ENCODE measurements at regions not wholly inside any gene's neighbourhood (a gene's known extent, or its start where the extent isn't known, plus 50 kb on each side); places are given as distances from the start of the nearest gene placed in this dataset.

DNA sequence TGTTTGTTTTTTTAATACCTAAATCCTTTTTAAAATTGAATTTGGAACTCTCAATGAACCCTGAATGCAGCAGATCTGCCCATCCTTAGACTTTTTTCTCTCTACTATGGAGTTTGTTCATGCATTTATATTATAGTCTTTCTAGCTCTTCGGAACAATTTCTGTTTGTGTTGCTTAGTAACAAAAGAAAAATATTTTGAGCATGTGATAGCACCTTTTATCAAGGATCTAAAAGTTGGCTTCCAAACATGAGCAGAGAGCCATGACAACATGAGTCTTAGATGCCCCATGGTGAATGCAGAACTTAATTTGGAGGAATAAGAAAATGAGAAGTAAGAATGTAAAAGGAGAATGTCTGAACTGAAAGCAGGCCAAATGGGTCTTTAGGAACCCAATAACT is 133.7 kb downstream of the EDN1 start:
- Mint-ChIP-seq H3K4me1 (no peaks in the 10 kb centered on the region), H3K4me3 (no peak overlapping the region), H3K27me3 (no peaks in the 10 kb centered on the region), H3K9me3 (no peaks in the 10 kb centered on the region), H3K27ac (no peak overlapping the region), H3K36me3 (no peaks in the 10 kb centered on the region)
- no peak for DNase-seq
- CTCF ChIA-PET = no interaction called here

GRCh38 chr6:12426121-12426520 is 136.0 kb downstream of the EDN1 start:
- H3K9me3 Mint-ChIP-seq = no peaks in the 10 kb centered on the region
- DNase-seq = no peak
- H3K36me3 Mint-ChIP-seq = no peaks in the 10 kb centered on the region
- no peaks in the 10 kb centered on the region for H3K27me3 Mint-ChIP-seq
- H3K4me3 Mint-ChIP-seq = no peak overlapping the region
- CTCF ChIA-PET = no interaction called here
- no peak overlapping the region for H3K27ac Mint-ChIP-seq
- no peaks in the 10 kb centered on the region for H3K4me1 Mint-ChIP-seq

DNA sequence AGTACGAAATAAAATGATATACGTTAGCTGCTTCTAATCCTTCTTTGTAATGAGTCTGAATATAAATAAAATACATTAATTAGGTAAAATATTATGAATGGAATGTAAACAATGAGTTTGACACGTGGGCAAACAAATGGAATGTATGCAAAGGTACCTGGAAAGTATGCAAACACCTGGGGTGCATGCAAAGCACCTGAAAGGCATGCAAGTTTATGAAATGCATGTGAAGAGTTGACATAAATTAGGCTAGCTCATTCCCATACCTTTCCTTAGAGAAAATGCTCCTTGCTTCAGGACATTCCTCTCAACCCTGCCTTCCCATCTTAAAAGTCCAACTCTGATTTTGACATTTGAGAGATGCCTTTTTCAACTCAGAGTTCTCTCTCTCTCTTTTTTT is 140.9 kb downstream of the EDN1 start:
- no peaks in the 10 kb centered on the region for H3K27me3 Mint-ChIP-seq
- H3K27ac Mint-ChIP-seq = no peak overlapping the region
- H3K4me3 Mint-ChIP-seq = no peak overlapping the region
- H3K4me1 Mint-ChIP-seq = peaks cover 1% of the 10 kb centered on the region
- CTCF ChIA-PET = no interaction called here
- H3K36me3 Mint-ChIP-seq = no peaks in the 10 kb centered on the region
- DNase-seq = no peak
- H3K9me3 Mint-ChIP-seq = peaks cover 3% of the 10 kb centered on the region

DNA sequence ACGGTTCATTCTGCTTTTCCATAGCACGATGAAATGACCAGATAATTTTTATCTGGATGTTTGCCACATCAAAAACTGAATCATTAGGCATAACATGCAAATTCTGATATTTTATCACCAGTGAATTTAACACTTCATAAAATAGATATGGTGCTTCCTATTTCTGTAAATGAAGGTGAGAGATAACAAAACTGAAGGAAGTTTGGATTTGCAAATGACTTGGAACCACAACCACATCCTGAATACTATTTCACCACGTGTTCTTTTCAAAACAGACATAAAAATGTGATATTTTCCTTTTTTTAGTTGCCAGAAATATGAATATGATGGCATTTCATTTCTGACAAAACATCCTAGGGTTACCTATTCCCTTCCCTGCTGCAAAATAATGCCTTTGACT is 146.1 kb downstream of the EDN1 start:
- Mint-ChIP-seq H3K27me3 (no peaks in the 10 kb centered on the region), H3K36me3 (no peaks in the 10 kb centered on the region), H3K4me3 (no peak overlapping the region), H3K27ac (no peak overlapping the region), H3K4me1 (peaks cover 3% of the 10 kb centered on the region), H3K9me3 (peaks cover 3% of the 10 kb centered on the region)
- DNase-seq = no peak
- CTCF ChIA-PET = no interaction called here

- CTCF ChIA-PET = interaction anchor here (0.6 kb wide), 1 partner anchor 513 kb away, joined by 3 read pairs; no protein-coding TSS in a partner anchor
- Mint-ChIP-seq H3K4me3 (no peak overlapping the region), H3K27ac (no peak overlapping the region), H3K27me3 (no peaks in the 10 kb centered on the region), H3K9me3 (peaks cover 3% of the 10 kb centered on the region), H3K4me1 (peaks cover 3% of the 10 kb centered on the region), H3K36me3 (no peaks in the 10 kb centered on the region)
- no peak for DNase-seq
These were observed 146.5 kb downstream of the EDN1 start for GRCh38 chr6:12436683-12437082.

DNA sequence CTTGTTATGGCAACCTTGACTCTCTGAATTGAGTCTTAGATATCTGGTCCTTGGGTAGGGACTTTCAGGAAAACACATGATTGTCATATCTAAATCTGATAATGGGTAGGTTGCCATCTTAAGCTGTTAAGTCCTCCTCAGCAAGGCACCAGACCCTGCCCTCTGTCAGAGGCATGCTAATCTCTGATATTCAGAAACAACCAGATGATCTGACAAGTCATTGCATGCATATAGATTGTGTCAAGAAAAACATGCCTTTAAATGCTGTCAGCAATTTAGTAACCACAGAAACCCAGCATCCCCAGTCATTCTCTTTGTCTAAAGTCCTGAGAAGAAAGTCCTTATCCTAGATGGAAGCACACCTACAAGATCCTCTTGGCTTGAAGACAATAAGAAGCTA is 149.1 kb downstream of the EDN1 start:
- Mint-ChIP-seq H3K9me3 (no peaks in the 10 kb centered on the region), H3K4me3 (no peak overlapping the region), H3K27me3 (no peaks in the 10 kb centered on the region), H3K27ac (no peak overlapping the region), H3K36me3 (no peaks in the 10 kb centered on the region), H3K4me1 (peaks cover 3% of the 10 kb centered on the region)
- CTCF ChIA-PET = no interaction called here
- no peak for DNase-seq

GRCh38 chr6:12440981-12441380 is 150.8 kb downstream of the EDN1 start:
- no peaks in the 10 kb centered on the region for H3K9me3 Mint-ChIP-seq
- H3K36me3 Mint-ChIP-seq = no peaks in the 10 kb centered on the region
- no peak for DNase-seq
- no peaks in the 10 kb centered on the region for H3K27me3 Mint-ChIP-seq
- peaks cover 2% of the 10 kb centered on the region for H3K4me1 Mint-ChIP-seq
- H3K4me3 Mint-ChIP-seq = no peak overlapping the region
- no peak overlapping the region for H3K27ac Mint-ChIP-seq
- CTCF ChIA-PET = no interaction called here

DNA sequence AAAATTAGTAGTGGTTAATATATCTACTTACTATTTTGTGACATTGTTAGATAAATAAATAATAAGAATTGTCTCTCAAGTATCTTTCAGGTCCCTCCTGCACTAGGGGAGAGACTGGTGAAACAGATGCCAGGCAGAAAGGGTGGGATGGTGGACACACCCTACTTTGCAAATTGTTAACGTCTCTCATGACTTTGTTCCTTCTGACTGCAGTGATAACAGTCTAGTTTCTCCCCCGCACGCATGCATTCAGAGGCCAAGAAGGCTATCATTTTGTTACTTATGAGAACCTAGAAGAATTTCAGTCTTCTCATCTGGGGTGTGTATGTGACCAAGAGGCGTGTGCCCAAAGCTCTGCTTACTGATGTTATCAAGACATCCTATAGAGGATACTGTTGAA is 152.3 kb downstream of the EDN1 start:
- Mint-ChIP-seq H3K36me3 (no peaks in the 10 kb centered on the region), H3K9me3 (no peaks in the 10 kb centered on the region), H3K4me3 (no peak overlapping the region), H3K27ac (no peak overlapping the region), H3K27me3 (no peaks in the 10 kb centered on the region), H3K4me1 (no peaks in the 10 kb centered on the region)
- CTCF ChIA-PET = no interaction called here
- DNase-seq = no peak

DNA sequence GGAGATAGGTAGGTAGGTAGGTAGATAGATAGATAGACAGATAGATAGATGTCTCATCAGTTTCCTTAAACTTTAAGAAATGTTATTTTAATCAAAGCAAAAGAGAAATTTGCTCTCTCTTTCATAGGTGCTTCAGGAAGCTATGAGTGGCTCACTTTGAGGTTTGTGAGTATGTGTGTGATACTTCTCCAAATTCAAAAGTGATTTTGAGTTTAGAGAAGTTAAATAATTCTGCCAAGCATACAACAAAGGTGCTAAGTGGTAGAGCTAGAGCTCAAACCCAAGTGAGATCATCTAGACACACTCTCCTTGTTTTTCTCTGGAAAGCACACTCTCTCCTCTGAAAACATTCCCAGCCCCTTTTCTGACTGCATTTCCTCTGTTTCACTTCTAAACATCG is 156.2 kb downstream of the EDN1 start:
- no peaks in the 10 kb centered on the region for H3K4me1 Mint-ChIP-seq
- no peaks in the 10 kb centered on the region for H3K36me3 Mint-ChIP-seq
- no peak for DNase-seq
- H3K9me3 Mint-ChIP-seq = peaks cover 3% of the 10 kb centered on the region
- H3K27ac Mint-ChIP-seq = no peak overlapping the region
- CTCF ChIA-PET = no interaction called here
- no peaks in the 10 kb centered on the region for H3K27me3 Mint-ChIP-seq
- no peak overlapping the region for H3K4me3 Mint-ChIP-seq

DNA sequence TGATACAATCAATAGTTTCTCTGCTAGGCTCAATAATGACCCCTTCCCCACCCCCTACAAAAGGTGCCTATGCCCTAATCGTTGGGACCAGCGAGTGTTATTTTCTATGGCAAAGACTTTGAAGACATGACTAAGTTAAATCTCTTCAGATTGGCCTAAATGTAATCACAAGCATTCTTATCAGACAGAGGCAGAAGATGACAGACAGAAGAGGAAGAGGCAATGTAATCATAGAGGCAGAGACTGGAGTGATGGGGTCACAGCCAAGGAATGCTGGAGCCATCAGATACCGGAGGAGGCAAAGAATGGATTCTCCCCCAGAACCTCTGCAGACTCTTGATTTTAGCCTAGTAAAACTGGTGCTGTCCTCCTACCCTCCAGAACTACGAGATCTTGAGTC is 159.3 kb downstream of the EDN1 start:
- peaks cover 12% of the 10 kb centered on the region for H3K9me3 Mint-ChIP-seq
- H3K27me3 Mint-ChIP-seq = no peaks in the 10 kb centered on the region
- no peak overlapping the region for H3K4me3 Mint-ChIP-seq
- no peak overlapping the region for H3K27ac Mint-ChIP-seq
- no peaks in the 10 kb centered on the region for H3K36me3 Mint-ChIP-seq
- no peaks in the 10 kb centered on the region for H3K4me1 Mint-ChIP-seq
- DNase-seq = no peak
- CTCF ChIA-PET = no interaction called here

DNA sequence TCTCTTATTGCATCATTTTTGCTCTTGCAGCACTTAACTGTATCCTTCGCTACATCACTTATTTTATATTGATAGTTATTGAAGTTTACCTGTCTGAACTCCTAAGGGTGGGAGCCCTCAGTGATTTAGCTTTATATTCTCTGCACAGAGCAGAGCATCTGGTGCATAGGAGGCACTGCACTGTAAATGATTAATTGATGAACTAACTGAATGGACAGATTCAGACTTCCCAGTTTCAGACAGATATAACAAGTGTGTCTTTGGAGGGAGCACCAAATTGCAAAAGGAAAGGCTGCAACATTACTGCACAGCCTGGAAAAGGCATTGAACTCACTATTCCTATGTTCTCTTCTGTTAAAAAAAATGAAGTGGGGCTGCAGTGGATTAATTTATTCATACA is 160.3 kb downstream of the EDN1 start:
- CTCF ChIA-PET = no interaction called here
- no peaks in the 10 kb centered on the region for H3K4me1 Mint-ChIP-seq
- H3K36me3 Mint-ChIP-seq = no peaks in the 10 kb centered on the region
- no peaks in the 10 kb centered on the region for H3K27me3 Mint-ChIP-seq
- peaks cover 15% of the 10 kb centered on the region for H3K9me3 Mint-ChIP-seq
- DNase-seq = no peak
- no peak overlapping the region for H3K27ac Mint-ChIP-seq
- H3K4me3 Mint-ChIP-seq = no peak overlapping the region

GRCh38 chr6:12456343-12456742 is 166.2 kb downstream of the EDN1 start:
- Mint-ChIP-seq H3K4me3 (no peak overlapping the region), H3K36me3 (no peaks in the 10 kb centered on the region), H3K9me3 (peaks cover 13% of the 10 kb centered on the region), H3K4me1 (no peaks in the 10 kb centered on the region), H3K27ac (no peak overlapping the region), H3K27me3 (no peaks in the 10 kb centered on the region)
- no peak for DNase-seq
- CTCF ChIA-PET = no interaction called here

- Mint-ChIP-seq H3K27ac (no peak overlapping the region), H3K9me3 (peaks cover 13% of the 10 kb centered on the region), H3K4me1 (no peaks in the 10 kb centered on the region), H3K27me3 (no peaks in the 10 kb centered on the region), H3K4me3 (no peak overlapping the region), H3K36me3 (no peaks in the 10 kb centered on the region)
- CTCF ChIA-PET = no interaction called here
- DNase-seq = no peak
These were observed 166.9 kb downstream of the EDN1 start for GRCh38 chr6:12457094-12457493.

GRCh38 chr6:12458558-12458957 is 168.4 kb downstream of the EDN1 start:
- Mint-ChIP-seq H3K9me3 (peaks cover 8% of the 10 kb centered on the region), H3K27ac (no peak overlapping the region), H3K27me3 (no peaks in the 10 kb centered on the region), H3K4me1 (no peaks in the 10 kb centered on the region), H3K36me3 (no peaks in the 10 kb centered on the region), H3K4me3 (no peak overlapping the region)
- DNase-seq = no peak
- CTCF ChIA-PET = no interaction called here

GRCh38 chr6:12459945-12460661 is 169.9 kb downstream of the EDN1 start:
- Mint-ChIP-seq H3K27ac (no peak overlapping the region), H3K4me1 (no peaks in the 10 kb centered on the region), H3K9me3 (no peaks in the 10 kb centered on the region), H3K4me3 (no peak overlapping the region), H3K27me3 (no peaks in the 10 kb centered on the region), H3K36me3 (no peaks in the 10 kb centered on the region)
- CTCF ChIA-PET = no interaction called here
- no peak for DNase-seq

Measured in activated naive CD4-positive, alpha-beta T cell treated with anti-CD3 and anti-CD28 coated beads, Interleukin-2, amount 10 ng/mL, durations not matched to agents 7 days and 5 days (primary cell).